ENCODE measurements at regions not wholly inside any gene's neighbourhood (a gene's known extent, or its start where the extent isn't known, plus 50 kb on each side); places are given as distances from the start of the nearest gene placed in this dataset.
"Not testable (repeated sequence)": the region's sequence is repeated elsewhere in the genome, so short reads cannot be mapped to it uniquely, and the experiment has no call there.

GRCh38 chr9:42461863-42462262 lies 278.4 kb downstream of the SPATA31A6 start:
- TF ChIP-seq, protein P1, sequence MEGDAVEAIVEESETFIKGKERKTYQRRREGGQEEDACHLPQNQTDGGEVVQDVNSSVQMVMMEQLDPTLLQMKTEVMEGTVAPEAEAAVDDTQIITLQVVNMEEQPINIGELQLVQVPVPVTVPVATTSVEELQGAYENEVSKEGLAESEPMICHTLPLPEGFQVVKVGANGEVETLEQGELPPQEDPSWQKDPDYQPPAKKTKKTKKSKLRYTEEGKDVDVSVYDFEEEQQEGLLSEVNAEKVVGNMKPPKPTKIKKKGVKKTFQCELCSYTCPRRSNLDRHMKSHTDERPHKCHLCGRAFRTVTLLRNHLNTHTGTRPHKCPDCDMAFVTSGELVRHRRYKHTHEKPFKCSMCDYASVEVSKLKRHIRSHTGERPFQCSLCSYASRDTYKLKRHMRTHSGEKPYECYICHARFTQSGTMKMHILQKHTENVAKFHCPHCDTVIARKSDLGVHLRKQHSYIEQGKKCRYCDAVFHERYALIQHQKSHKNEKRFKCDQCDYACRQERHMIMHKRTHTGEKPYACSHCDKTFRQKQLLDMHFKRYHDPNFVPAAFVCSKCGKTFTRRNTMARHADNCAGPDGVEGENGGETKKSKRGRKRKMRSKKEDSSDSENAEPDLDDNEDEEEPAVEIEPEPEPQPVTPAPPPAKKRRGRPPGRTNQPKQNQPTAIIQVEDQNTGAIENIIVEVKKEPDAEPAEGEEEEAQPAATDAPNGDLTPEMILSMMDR (conservative IDR thresholded peaks at IDR 0.05; ENCODE audit: low read length): not testable (repeated sequence)
- TF ChIP-seq EZH2phosphoT487 (IDR thresholded peaks at IDR 0.05; ENCODE audit: borderline replicate concordance, low read depth, low read length): not testable (repeated sequence)

Measured in OCI-LY7 (cell line).